H1 (cell line): ENCODE measurements at regions not wholly inside any gene's neighbourhood (a gene's known extent, or its start where the extent isn't known, plus 50 kb on each side); places are given as distances from the start of the nearest gene placed in this dataset.

Experiments
- SP4 ChIP-seq: IDR thresholded peaks from 2 replicates; pipeline ENCODE4 v1.6.1; 2012; ENCODE audit warnings: low read length, inconsistent platforms
- YY1 ChIP-seq: IDR thresholded peaks from 2 replicates; pipeline ENCODE4 v1.6.1; 2011; ENCODE audit warnings: low read depth, mild to moderate bottlenecking, low read length

GRCh38 chr9:108188482-108188881 lies 667.3 kb downstream of the ACTL7B start (continued):
- no peak for TF ChIP-seq YY1
- no peak for TF ChIP-seq SP4
